GM21723 (cell line): ENCODE measurements at regions not wholly inside any gene's neighbourhood (a gene's known extent, or its start where the extent isn't known, plus 50 kb on each side); places are given as distances from the start of the nearest gene placed in this dataset.

Experiments
- ATAC-seq: cut with Tn5 transposase; IDR thresholded peaks from one replicate; pipeline ENCODE4 v1.9.1; 2021; ENCODE audit warnings: mild to moderate bottlenecking, moderate library complexity; ENCODE audit not compliant: unreplicated experiment

- no peak for ATAC-seq
Observed at GRCh38 chr2:5951471-5951870, 259.3 kb downstream of the SOX11 start.

DNA sequence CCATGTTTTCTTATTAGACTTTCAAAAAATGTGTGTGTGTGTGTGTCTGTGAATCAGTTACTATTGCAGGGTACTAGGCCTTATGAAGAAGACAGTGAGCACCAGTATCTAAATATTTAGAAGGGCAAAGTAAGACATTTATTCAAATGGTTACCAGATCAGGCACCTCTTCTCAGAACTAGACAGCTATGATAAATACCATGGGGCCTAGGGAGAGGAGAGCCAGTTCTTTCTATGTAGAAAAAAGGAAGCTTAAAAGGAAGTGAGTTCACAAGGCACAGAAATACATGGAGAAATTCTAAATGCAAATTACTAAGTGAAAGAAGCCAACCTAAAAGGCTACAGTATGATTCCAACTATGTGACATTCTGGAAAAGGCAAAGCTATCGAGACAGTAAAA lies 261.3 kb downstream of the SOX11 start:
- no peak for ATAC-seq

DNA sequence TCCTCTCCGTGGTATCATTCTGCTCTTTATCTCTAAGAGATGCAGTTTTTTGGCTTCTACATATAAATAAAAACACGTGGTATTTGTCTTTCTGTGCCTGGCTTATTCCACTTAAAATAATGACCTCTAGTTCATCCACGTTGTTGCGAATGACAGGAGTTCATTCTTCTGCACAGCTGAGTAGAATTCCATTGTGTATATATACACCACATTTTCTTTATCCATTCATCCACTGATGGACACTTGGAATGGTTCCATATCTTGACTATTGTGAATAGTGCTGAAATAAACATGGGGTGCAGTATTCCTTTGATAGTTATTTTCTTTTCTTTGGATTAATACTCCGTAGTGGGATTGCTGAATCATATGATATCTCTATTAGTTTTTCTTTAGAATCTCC lies 262.3 kb downstream of the SOX11 start:
- ATAC-seq, result no peak

DNA sequence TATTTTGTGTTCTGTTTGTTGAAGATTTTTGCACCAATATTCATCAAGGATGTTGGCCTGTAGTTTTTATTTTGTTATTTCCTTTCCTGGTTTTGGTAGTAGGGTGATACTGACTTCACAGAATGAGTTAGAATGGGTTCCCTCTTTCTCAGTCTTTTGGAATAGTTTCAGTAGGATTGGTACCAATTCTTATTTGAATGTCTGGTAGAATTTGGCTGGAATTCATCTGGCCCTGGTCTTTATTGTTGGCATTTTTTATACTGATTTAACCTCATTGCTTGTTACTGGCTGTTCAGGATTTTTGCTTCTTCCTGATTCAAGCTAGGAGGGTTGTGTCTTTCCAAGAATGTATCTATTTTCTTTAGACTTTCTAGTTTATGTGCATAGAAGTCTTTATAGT lies 263.7 kb downstream of the SOX11 start:
- ATAC-seq, result no peak

DNA sequence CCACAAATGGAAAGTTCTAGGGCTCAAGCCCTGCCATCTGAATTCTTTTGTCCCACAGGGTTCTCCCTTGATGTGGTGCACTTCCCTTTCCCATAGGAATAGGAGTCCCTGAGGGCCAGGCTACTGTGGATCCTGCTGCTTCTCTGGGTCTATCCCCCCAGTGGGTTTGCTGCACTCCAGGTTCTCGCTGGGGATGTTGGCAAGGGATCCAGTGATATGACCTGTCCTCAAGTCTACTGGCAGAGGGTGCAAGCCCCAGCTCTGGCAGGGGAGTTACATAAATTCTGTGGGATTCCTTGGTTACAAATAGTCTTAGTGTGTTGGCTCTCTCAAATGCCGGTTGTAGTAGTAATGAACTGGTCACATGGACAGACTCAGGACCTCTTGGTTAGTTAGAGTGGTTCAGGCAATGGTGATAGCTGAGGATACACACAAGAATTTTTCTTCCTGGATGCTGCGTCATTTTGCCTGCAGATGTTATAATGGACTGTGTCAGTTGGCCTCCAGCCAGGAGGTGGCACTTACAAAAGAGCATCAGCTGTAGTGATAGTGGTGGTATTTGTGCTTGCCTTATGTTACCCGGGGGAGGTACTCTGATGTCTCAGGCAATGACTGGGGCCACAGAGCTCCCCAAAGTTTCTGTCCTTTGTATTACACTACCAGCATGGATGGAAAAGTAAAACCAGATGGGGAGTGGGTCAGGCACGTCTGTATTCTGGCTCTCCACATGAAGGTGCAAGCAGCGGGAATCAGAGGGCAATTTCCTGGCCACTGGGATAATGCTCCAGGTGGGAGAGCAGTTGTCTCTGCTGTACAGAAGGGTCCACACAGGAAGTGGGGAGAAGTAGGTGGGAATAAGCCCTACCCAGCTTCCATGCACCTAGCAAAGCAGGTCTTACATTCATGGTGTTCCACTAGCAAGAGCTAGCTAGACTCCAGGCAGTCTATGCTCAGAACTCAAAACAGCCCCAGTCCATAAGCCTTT lies 267.9 kb downstream of the SOX11 start:
- ATAC-seq, result no peak

DNA sequence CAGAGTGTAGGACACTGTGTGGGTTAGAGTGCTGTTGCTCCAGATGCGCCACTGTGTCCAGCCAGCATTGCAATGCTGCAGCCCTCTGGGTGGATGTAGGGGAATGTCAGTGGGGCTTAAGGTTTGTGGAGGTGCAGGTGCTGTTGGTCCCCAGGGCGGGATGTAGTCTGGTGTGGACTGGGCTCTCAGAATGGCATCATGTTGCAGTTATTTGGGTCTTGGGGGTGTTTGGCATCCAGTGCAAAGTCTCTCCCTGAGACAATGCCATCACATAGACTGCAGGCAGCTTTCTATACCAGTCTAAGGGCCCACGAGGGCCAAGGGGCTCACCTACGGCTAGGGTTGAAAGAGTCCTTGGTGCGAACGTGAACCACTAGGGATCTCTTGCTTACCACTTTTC lies 275.3 kb downstream of the SOX11 start:
- ATAC-seq, result no peak

- no peak for ATAC-seq
Observed at GRCh38 chr2:5969303-5969702, 277.1 kb downstream of the SOX11 start.

DNA sequence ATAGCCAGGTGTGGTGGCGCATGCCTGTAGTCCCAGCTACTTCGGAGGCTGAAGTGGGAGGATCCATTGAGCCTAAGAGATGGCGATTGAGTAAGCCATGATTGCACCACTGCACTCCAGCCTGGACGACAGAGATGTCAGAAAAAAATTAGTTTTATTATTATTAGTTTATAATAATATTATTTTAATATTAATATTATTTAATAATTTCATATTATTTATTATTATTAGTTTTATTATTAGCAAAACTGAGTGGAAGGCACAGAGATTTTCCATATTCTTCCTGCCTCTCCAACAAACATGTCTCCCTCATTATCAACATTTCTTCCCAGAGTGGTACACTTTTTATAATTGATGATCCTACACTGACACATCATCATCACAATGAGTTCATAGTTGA lies 278.2 kb downstream of the SOX11 start:
- ATAC-seq, result no peak

DNA sequence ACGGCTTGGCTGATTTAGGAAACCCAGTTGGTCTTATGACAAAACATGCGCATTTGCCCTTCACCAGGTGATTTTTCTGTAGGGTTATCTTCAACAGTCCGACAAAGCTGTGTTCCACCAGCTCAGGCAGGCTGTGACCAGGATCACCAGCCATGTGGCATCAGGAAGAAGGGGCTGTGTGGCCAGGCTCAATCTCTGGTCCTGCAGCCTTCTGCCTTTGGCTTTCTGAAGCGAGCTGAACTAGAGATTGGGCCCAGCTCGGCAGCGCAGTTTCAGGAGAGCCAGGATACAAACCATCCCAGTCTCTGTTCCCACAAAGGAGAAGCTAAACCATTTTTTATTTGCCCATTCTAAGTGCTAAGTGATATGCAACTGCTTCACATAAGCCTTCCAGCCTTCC lies 282.3 kb downstream of the SOX11 start:
- no peak for ATAC-seq

GRCh38 chr2:5975401-5975800 lies 283.2 kb downstream of the SOX11 start:
- ATAC-seq, result no peak

DNA sequence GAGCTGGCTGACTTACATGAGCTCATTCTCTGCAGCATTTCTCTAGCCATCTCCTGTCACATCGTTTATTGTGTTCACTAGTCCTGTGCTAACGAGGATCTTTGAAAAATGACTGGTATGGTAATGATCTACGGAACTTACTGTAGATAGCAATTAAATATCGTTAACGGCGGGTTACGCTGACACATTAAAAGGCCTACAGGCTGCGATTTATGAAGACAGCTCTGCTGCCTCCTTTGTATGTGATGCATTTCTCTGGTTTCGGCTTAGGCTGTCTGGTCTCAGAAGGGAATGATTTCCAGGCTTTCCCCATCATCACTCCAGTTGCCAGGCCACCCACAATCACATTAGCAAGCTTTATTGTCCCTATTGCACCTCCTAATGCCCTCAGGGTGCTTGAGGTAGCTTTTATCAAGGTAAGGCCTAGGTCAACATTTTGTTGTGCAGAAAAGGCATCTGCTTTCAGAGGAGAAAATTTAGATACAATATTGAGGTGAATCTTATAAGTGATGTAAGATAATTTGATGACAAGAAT lies 284.4 kb downstream of the SOX11 start:
- no peak for ATAC-seq

DNA sequence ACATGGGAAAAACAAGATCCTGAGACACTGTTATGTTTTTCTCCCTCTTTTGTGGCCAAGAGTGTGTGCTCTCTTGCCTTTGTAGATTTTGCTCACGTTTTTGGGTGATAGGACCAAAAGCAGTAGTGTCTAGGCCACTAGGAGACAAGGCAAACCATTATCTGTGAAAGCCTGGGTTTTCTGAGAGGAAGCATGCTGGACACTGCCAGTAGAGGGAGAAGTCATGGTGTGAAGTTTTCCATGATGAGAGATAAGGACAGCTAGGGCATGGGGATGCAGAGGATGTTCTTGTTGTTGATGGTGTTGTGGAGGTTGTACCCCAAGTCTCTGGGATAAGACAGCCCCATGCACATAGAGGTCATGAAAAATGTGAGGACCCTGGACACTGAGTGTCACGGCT lies 285.3 kb downstream of the SOX11 start:
- no peak for ATAC-seq

DNA sequence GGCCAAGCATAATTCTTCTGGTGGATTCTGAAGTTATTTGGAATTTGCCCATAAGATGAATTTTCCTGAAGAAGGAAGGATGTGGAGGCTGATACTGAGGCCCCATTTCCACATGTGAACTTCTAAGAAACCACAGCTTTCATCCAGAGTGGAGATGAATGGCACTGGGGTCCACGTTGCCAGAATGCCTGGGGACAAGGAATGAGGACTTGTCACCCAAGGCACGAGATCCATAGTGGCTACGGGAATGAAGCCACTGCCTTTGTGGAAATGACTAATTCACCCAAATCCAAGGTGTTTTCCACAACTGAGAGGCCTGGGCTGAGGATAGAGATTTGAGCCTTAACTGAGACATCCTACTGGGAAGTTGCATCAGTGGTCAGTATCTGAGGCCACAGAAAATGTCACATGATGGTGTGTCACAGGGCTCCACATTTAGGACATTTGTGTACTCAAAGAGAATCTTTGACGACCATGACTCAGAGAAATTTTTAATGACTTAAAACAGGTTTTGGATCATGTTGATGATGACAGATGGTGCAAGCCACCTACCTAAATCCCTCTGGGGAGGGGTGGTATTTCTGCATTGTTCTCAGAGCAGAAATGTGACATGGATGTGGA lies 286.1 kb downstream of the SOX11 start:
- no peak for ATAC-seq

DNA sequence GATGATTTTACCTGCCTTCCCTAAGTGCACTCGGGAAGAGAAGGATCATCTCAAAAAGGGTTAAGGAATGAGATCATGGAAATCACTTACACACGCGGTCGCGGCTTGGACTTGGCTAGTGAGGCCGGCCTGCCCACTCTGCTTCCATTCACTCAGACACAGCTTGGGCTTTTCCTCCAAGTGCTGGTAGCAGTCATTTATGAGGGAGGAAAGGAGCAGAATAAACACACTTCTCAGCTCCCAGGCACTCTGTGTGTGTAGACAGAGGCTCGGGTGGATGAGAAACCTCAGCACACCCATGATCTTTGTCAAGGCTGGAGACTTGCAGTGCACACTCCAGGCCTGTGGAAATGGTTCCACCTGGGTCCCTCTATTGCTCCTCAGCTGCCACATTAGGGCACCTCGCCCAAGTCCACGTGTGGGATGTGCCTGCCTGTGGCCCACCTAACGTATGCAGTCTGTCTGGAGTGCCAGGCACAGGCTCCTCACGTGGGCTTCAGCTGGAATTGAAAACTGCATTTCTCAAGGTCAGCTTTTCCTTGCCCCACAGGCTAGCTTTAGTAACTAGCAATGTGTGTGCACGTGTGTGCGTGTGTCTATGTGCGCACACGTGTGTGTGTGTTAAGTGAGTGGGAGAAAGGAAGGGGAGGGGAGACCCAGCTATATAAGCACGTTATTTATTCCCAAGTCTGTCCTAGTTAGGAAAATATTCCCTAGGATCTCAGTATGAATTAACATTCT lies 288.4 kb downstream of the SOX11 start:
- no peak for ATAC-seq

DNA sequence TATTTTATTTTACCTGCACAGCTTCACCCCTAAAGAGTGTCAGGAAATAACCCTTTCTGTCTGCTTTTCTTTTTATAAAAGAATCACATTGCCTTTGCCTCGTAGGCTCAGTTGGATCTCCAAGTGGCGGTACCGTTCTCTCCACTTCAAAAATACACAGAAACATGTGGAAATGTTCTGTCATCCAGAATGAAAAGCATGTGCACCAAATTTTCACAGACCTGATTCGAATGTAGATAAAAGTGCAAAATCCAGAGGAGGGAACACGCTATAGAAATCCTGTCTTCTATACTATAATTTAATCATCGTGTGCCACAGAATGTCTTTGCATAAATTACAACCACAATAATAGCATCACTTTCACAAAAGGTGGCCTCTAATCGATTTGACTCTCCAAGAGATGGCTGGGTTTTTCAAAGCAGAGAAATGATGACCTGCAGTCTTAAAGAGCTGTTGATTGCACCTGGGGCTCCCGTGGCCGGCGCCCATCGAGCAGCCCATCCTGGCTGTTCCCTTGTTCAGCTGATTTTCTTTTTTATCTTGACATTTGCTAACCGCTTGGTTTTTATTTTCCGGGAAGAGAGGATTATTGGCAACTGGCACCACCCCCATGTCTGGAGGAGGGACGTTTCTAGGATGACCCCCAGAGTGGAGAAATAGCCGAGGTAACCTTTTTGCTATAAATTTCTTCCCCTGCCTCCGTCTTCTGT lies 290.2 kb downstream of the SOX11 start:
- no peak for ATAC-seq

DNA sequence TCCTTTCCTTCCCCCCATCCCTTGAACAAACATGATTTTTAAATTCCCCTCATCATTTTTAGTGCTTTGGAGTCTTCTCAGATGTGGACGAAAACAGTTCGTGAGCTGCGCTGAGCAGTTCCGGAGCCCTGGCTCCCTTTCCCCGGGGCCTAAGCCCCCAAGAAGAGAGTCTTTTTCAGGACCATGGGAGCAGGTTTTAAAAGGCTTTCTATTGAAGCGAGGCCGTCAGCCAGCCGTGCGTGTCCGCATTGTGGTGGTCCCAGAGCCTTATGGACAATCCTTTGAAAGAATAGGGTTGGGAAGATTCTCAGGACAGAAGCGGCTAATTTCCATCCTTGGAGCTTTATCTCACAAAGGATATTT lies 290.7 kb downstream of the SOX11 start:
- no peak for ATAC-seq

DNA sequence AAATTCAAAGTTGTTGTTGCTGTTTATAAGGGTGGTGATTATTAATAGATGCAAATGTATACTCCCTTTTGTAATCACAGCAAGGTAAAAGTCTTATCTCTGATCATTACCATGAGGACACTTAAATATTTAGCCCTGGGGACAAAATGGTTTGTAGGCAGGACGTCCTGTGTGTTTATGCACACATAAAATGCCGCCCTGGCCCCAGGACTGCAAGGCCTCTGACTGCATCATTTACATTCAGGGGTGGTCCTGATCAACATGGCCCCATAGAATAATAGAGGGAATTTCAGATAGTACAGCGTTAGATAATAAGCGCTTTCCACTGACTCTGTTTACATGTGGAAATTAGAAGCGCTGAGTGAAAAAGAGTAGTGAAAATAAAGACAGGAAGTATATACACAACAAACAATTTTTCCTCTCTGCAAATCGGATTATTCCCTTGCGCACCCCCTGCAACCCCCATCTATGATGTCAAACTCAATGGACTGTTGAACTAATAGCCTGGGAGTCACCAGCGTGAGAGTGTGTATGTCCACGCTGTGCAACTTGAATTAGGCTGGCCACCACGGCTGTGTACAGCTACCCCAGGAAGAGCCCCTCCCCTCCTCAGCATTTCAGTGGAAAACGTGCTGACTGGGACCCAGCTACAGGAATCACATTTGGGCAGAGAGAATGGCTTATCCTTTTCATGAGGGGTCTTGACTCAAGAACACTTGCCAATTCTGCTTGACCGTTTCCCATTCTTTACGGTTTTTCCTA lies 291.5 kb downstream of the SOX11 start:
- ATAC-seq, result no peak

GRCh38 chr2:5984273-5984655 lies 292.1 kb downstream of the SOX11 start:
- ATAC-seq, result no peak

DNA sequence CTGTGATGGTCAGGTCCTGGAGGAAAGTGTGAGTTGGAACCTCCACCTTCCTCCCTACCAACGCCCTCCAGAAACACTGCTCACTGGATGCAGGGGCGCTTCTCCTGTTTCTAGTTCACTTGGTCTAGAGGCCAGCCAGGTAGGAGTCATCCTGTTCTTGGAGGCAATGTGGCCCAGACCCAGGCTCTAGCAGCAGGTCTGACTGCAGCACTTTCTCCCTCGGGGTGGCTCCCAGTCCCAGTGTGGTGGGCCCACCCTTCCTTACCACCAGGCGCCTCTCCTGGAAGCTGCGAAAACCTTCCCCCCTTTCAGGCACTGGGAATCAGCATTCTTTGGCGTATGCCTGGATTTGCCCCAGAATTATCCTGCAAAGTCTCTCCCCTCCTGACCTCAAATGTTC lies 292.8 kb downstream of the SOX11 start:
- no peak for ATAC-seq
